SK-N-SH (cell line): ENCODE measurements at regions not wholly inside any gene's neighbourhood (a gene's known extent, or its start where the extent isn't known, plus 50 kb on each side); places are given as distances from the start of the nearest gene placed in this dataset.

Source experiments
- CTCF ChIA-PET: fragments of 300-600, 350-600 bp; formaldehyde crosslinking; extraction: SDS; loops from one replicate; lab custom pipeline; 2021; lab: Yijun Ruan, JAX
- POLR2A ChIA-PET: fragments of 350-600 bp; sonication (Branson Sonifier 250); formaldehyde crosslinking; extraction: SDS; loops from one replicate; lab custom pipeline; 2020; ENCODE audit warnings: antibody characterized with exemption, inconsistent platforms; lab: Yijun Ruan, JAX
- DNase-seq: peaks from one replicate; pipeline ENCODE4 v3.0.0; 2012
- H2AFZ ChIP-seq: fragments of 200-600 bp; sonication (generic); 2 replicates; pipeline ENCODE4 v1.8.1; 2016; ENCODE audit warnings: antibody characterized with exemption, mild to moderate bottlenecking, low read depth
- H3F3A ChIP-seq: fragments of 200-600 bp; sonication (generic); replicated peaks from 2 replicates; pipeline ENCODE3; 2016; ENCODE audit warnings: antibody characterized with exemption, mild to moderate bottlenecking; ENCODE audit not compliant: insufficient read depth
- H3K27ac ChIP-seq, 2 experiments: fragments of 200-500 bp in 1 of 2; fragments of 200-600 bp in 1 of 2; sonication (Bioruptor generic) in 1 of 2; sonication (generic), shearing (Covaris generic) in 1 of 2; 2 replicates each; pipeline versions ENCODE4 v1.5.1 to v1.6.1; 2014 to 2016; ENCODE audit warnings: low read depth in 2 of 2, inconsistent platforms in 1 of 2, low read length in 1 of 2, mild to moderate bottlenecking in 1 of 2, mixed read lengths in 1 of 2
- H3K27me3 ChIP-seq: fragments of 200-600 bp; sonication (generic), shearing (Covaris generic); 2 replicates; pipeline ENCODE4 v1.6.1; 2016; ENCODE audit warnings: mixed run types; ENCODE audit not compliant: insufficient read depth
- H3K36me3 ChIP-seq, 2 experiments: fragments of 200-500 bp in 1 of 2; fragments of 200-600 bp in 1 of 2; sonication (Bioruptor generic) in 1 of 2; sonication (generic) in 1 of 2; replicated peaks in 1 of 2; 2 replicates each; pipeline versions ENCODE3 to v1.5.1; 2014 to 2016; ENCODE audit warnings: low read length in 1 of 2, mild to moderate bottlenecking in 1 of 2; ENCODE audit not compliant: insufficient read depth in 2 of 2, control insufficient read depth in 1 of 2
- H3K4me1 ChIP-seq, 2 experiments: fragments of 200-500 bp in 1 of 2; fragments of 200-600 bp in 1 of 2; sonication (Bioruptor generic) in 1 of 2; sonication (generic), shearing (Covaris generic) in 1 of 2; 2 replicates each; pipeline versions ENCODE4 v1.5.1 to v1.6.1; 2014 to 2016; ENCODE audit warnings: low read depth in 1 of 2, low read length in 1 of 2, mixed run types in 1 of 2; ENCODE audit not compliant: insufficient read depth in 2 of 2, control insufficient read depth in 1 of 2
- H3K4me2 ChIP-seq: fragments of 200-600 bp; sonication (generic), shearing (Covaris generic); 2 replicates; pipeline ENCODE4 v1.6.1; 2017; ENCODE audit warnings: mixed run types
- H3K4me3 ChIP-seq, 2 experiments: fragments of 200-500 bp in 1 of 2; fragments of 200-600 bp in 1 of 2; sonication (Bioruptor generic) in 1 of 2; sonication (generic), shearing (Covaris generic) in 1 of 2; 2 replicates each; pipeline versions ENCODE4 v1.5.1 to v1.8.1; 2014 to 2016; ENCODE audit warnings: low read depth in 2 of 2, inconsistent platforms in 1 of 2, low read length in 1 of 2, mild to moderate bottlenecking in 1 of 2, mixed read lengths in 1 of 2, moderate library complexity in 1 of 2
- H3K79me2 ChIP-seq: fragments of 200-600 bp; sonication (generic); 2 replicates; pipeline ENCODE4 v1.8.1; 2017; ENCODE audit warnings: mild to moderate bottlenecking; ENCODE audit not compliant: insufficient read depth
- H3K9ac ChIP-seq: fragments of 200-600 bp; sonication (generic); 2 replicates; pipeline ENCODE4 v1.6.1; 2017; ENCODE audit warnings: mixed run types
- H3K9me2 ChIP-seq: fragments of 200-600 bp; sonication (generic); 2 replicates; pipeline ENCODE4 v1.6.1; 2017; ENCODE audit warnings: mixed run types
- H3K9me3 ChIP-seq: fragments of 200-600 bp; sonication (generic); 2 replicates; pipeline ENCODE4 v1.6.1; 2017; ENCODE audit warnings: mixed run types, mild to moderate bottlenecking, moderate library complexity
- H4K20me1 ChIP-seq: fragments of 200-600 bp; sonication (generic); 2 replicates; pipeline ENCODE4 v1.6.1; 2017; ENCODE audit warnings: mild to moderate bottlenecking, mixed run types; ENCODE audit not compliant: insufficient read depth
- CHD2 ChIP-seq: fragments of 150-350 bp; IDR thresholded peaks from 2 replicates; pipeline ENCODE4 v1.6.1; 2018; ENCODE audit warnings: low read length; ENCODE audit not compliant: partially characterized antibody
- EZH2phosphoT487 ChIP-seq: fragments of 200-600 bp; sonication (generic); IDR thresholded peaks from 2 replicates; pipeline ENCODE4 v1.6.1; 2017; ENCODE audit warnings: low read depth, mixed run types, mild to moderate bottlenecking, antibody characterized with exemption, moderate library complexity, borderline replicate concordance
- FOXJ3 ChIP-seq: sonication (generic); formaldehyde crosslinking; IDR thresholded peaks from 2 replicates; pipeline ENCODE4 v1.5.1; 2020; ENCODE audit warnings: mild to moderate bottlenecking, missing genetic modification reagents
- FOXM1 ChIP-seq: IDR thresholded peaks from 2 replicates; pipeline ENCODE4 v1.4.0; 2012; ENCODE audit warnings: low read depth, mild to moderate bottlenecking
- GABPA ChIP-seq: IDR thresholded peaks from 2 replicates; pipeline ENCODE4 v1.4.0; 2012; ENCODE audit warnings: low read depth, mild to moderate bottlenecking
- JUND ChIP-seq: IDR thresholded peaks from 2 replicates; pipeline ENCODE4 v1.4.0; 2012
- MAX ChIP-seq: IDR thresholded peaks from 2 replicates; pipeline ENCODE4 v1.4.0; 2012; ENCODE audit warnings: low read depth
- NRF1 ChIP-seq: IDR thresholded peaks from 2 replicates; pipeline ENCODE4 v1.6.1; 2012; ENCODE audit warnings: low read depth, mild to moderate bottlenecking, low read length
- POLR2AphosphoS5 ChIP-seq: IDR thresholded peaks from 2 replicates; pipeline ENCODE4 v1.6.1; 2012; ENCODE audit warnings: low read depth, low read length
- RAD21 ChIP-seq: IDR thresholded peaks from 2 replicates; pipeline ENCODE4 v1.6.1; 2012; ENCODE audit warnings: mild to moderate bottlenecking, low read length
- RCOR1 ChIP-seq: fragments of 150-350 bp; IDR thresholded peaks from 2 replicates; pipeline ENCODE4 v1.6.1; 2017; ENCODE audit warnings: antibody characterized with exemption, low read length
- RFX5 ChIP-seq: IDR thresholded peaks from 2 replicates; pipeline ENCODE4 v1.6.1; 2012; ENCODE audit warnings: mild to moderate bottlenecking, improper control_type of control experiment, low read length
- RXRA ChIP-seq: IDR thresholded peaks from 2 replicates; pipeline ENCODE4 v1.4.0; 2012; ENCODE audit warnings: low read depth, mild to moderate bottlenecking, borderline replicate concordance
- SMC3 ChIP-seq: IDR thresholded peaks from 2 replicates; pipeline ENCODE4 v1.6.1; 2012; ENCODE audit warnings: low read depth, low read length, improper control_type of control experiment
- TCF12 ChIP-seq: IDR thresholded peaks from 2 replicates; pipeline ENCODE4 v1.4.0; 2012
- TEAD4 ChIP-seq: IDR thresholded peaks from 2 replicates; pipeline ENCODE4 v1.4.0; 2012; ENCODE audit warnings: mild to moderate bottlenecking, borderline replicate concordance; ENCODE audit not compliant: insufficient read depth
- USF2 ChIP-seq: fragments of 150-350 bp; IDR thresholded peaks from 2 replicates; pipeline ENCODE4 v1.6.1; 2017; ENCODE audit warnings: antibody characterized with exemption, low read length, low read depth, borderline replicate concordance
- YY1 ChIP-seq: IDR thresholded peaks from 2 replicates; pipeline ENCODE4 v1.4.0; 2012; ENCODE audit warnings: low read depth, mild to moderate bottlenecking
- WGBS: methylation state at CpG from one replicate; pipeline ENCODE4 v1.1.6; 2017; ENCODE audit warnings: low lambda C conversion rate; 5-methylcytosine and 5-hydroxymethylcytosine counted together
- TF ChIP-seq, protein P1 (sequence below): IDR thresholded peaks from 2 replicates; pipeline ENCODE4; 2012
- TF ChIP-seq, protein P2 (sequence below): IDR thresholded peaks from 2 replicates; pipeline ENCODE4 v1.6.1; 2012; ENCODE audit warnings: mild to moderate bottlenecking, low read depth, low read length, moderate library complexity
- TF ChIP-seq, protein P3 (sequence below): IDR thresholded peaks from 2 replicates; pipeline ENCODE4 v1.4.0; 2012; ENCODE audit warnings: low read depth, borderline replicate concordance
- TF ChIP-seq, protein P4 (sequence below): fragments of 200-600 bp; sonication (generic); IDR thresholded peaks from 2 replicates; pipeline ENCODE4 v1.6.1; 2017; ENCODE audit warnings: antibody characterized with exemption, mild to moderate bottlenecking, moderate library complexity

DNA sequence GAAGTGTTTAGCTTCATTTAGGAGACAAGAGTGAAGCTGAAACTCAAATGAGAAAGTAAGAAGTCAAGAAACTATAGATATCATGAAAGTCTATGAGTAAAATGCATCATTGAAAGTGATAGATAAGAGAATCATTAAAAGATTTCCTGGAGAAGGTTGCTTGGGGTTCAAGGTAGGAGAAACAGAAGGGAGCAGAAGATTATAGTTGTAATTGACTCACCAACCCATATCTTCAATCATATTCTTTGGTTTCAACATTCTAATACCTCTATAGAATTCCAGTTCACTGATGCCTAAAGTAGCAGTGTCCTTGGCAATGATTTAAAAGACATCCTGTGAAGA is 365.7 kb upstream of the RIOK2 start:
- no peak overlapping the region for H3K9ac ChIP-seq
- no peaks in the 10 kb centered on the region for H3K79me2 ChIP-seq
- H3K4me1 ChIP-seq = no peaks in the 10 kb centered on the region; a peak in 1 of 4 replicates
- no peaks in the 10 kb centered on the region for H4K20me1 ChIP-seq
- POLR2A ChIA-PET = no interaction called here
- no peak overlapping the region for H3K27ac ChIP-seq
- no peak for DNase-seq
- no peaks in the 10 kb centered on the region for H3K36me3 ChIP-seq
- CTCF ChIA-PET = interaction anchor here (2.3 kb wide), 1 partner anchor 15 kb away, joined by 6 read pairs; no protein-coding TSS in a partner anchor
- H3K9me3 ChIP-seq = no peaks in the 10 kb centered on the region
- H3K9me2 ChIP-seq = no peaks in the 10 kb centered on the region
- H3K4me3 ChIP-seq = no peak overlapping the region
- H3K4me2 ChIP-seq = no peak overlapping the region
- no peaks in the 10 kb centered on the region for H3F3A ChIP-seq
- TF ChIP-seq SMC3 (no peak), TCF12 (no peak), RCOR1 (no peak), RFX5 (no peak), RXRA (no peak), JUND (no peak), CHD2 (no peak), NRF1 (no peak), TEAD4 (no peak), FOXJ3 (CRISPR knock-in tag) (no peak), YY1 (no peak), FOXM1 (no peak)
- TF ChIP-seq, protein P1, sequence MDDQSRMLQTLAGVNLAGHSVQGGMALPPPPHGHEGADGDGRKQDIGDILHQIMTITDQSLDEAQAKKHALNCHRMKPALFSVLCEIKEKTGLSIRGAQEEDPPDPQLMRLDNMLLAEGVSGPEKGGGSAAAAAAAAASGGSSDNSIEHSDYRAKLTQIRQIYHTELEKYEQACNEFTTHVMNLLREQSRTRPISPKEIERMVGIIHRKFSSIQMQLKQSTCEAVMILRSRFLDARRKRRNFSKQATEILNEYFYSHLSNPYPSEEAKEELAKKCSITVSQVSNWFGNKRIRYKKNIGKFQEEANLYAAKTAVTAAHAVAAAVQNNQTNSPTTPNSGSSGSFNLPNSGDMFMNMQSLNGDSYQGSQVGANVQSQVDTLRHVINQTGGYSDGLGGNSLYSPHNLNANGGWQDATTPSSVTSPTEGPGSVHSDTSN = no peak
- TF ChIP-seq, protein P2, sequence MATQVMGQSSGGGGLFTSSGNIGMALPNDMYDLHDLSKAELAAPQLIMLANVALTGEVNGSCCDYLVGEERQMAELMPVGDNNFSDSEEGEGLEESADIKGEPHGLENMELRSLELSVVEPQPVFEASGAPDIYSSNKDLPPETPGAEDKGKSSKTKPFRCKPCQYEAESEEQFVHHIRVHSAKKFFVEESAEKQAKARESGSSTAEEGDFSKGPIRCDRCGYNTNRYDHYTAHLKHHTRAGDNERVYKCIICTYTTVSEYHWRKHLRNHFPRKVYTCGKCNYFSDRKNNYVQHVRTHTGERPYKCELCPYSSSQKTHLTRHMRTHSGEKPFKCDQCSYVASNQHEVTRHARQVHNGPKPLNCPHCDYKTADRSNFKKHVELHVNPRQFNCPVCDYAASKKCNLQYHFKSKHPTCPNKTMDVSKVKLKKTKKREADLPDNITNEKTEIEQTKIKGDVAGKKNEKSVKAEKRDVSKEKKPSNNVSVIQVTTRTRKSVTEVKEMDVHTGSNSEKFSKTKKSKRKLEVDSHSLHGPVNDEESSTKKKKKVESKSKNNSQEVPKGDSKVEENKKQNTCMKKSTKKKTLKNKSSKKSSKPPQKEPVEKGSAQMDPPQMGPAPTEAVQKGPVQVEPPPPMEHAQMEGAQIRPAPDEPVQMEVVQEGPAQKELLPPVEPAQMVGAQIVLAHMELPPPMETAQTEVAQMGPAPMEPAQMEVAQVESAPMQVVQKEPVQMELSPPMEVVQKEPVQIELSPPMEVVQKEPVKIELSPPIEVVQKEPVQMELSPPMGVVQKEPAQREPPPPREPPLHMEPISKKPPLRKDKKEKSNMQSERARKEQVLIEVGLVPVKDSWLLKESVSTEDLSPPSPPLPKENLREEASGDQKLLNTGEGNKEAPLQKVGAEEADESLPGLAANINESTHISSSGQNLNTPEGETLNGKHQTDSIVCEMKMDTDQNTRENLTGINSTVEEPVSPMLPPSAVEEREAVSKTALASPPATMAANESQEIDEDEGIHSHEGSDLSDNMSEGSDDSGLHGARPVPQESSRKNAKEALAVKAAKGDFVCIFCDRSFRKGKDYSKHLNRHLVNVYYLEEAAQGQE = no peak
- TF ChIP-seq, protein P3, sequence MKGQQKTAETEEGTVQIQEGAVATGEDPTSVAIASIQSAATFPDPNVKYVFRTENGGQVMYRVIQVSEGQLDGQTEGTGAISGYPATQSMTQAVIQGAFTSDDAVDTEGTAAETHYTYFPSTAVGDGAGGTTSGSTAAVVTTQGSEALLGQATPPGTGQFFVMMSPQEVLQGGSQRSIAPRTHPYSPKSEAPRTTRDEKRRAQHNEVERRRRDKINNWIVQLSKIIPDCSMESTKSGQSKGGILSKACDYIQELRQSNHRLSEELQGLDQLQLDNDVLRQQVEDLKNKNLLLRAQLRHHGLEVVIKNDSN = no peak
- TF ChIP-seq, all 33 proteins: peak for 0
- Histone ChIP-seq H3K27me3 (no peaks in the 10 kb centered on the region), H2AFZ (no peak overlapping the region)

DNA sequence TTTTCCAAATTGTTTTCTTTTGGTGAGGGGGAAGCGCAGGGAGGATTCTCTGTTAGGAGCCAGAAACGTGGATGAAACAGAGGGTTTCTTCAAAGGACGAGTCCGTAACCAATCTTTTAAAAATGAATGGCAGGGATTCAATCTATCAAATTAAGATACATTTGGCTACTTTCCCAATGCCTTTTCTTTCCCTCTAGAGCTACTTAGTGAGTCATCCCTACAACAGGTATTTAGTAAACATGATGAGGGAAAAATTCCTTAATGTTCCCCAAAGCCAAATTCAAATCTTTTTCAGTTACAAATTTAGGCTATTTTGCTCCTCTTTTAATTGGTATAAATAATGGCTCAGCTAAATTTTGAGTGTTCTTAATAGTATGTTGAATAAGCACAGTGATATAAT is 366.4 kb upstream of the RIOK2 start:
- ChIA-PET CTCF (no interaction called here), POLR2A (no interaction called here)
- 74% methylated on average over 4 of the region's 4 CpGs for WGBS
- TF ChIP-seq YY1 = no peak
- no peak for TF ChIP-seq RXRA
- TF ChIP-seq RAD21 = no peak
- TF ChIP-seq POLR2AphosphoS5 = no peak
- TF ChIP-seq FOXM1 = no peak
- no peak for TF ChIP-seq EZH2phosphoT487
- no peak for TF ChIP-seq MAX
- TF ChIP-seq, protein P4, sequence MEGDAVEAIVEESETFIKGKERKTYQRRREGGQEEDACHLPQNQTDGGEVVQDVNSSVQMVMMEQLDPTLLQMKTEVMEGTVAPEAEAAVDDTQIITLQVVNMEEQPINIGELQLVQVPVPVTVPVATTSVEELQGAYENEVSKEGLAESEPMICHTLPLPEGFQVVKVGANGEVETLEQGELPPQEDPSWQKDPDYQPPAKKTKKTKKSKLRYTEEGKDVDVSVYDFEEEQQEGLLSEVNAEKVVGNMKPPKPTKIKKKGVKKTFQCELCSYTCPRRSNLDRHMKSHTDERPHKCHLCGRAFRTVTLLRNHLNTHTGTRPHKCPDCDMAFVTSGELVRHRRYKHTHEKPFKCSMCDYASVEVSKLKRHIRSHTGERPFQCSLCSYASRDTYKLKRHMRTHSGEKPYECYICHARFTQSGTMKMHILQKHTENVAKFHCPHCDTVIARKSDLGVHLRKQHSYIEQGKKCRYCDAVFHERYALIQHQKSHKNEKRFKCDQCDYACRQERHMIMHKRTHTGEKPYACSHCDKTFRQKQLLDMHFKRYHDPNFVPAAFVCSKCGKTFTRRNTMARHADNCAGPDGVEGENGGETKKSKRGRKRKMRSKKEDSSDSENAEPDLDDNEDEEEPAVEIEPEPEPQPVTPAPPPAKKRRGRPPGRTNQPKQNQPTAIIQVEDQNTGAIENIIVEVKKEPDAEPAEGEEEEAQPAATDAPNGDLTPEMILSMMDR = no peak
- no peak for TF ChIP-seq USF2
- TF ChIP-seq GABPA = no peak

More for the DNA sequence above, 366.4 kb upstream of the RIOK2 start:
- no peak overlapping the region for H3K4me3 ChIP-seq
- no peaks in the 10 kb centered on the region for H3K79me2 ChIP-seq
- no peak overlapping the region for H2AFZ ChIP-seq
- H3K9ac ChIP-seq = no peak overlapping the region
- H3K9me3 ChIP-seq = no peaks in the 10 kb centered on the region
- H3K4me2 ChIP-seq = no peak overlapping the region
- no peaks in the 10 kb centered on the region for H3K36me3 ChIP-seq
- no peak overlapping the region for H3K27ac ChIP-seq
- no peaks in the 10 kb centered on the region for H3F3A ChIP-seq
- H3K9me2 ChIP-seq = no peaks in the 10 kb centered on the region
- H4K20me1 ChIP-seq = no peaks in the 10 kb centered on the region
- H3K27me3 ChIP-seq = no peaks in the 10 kb centered on the region
- H3K4me1 ChIP-seq = no peaks in the 10 kb centered on the region; a peak in 1 of 4 replicates
- no peak for DNase-seq
